SKM-1 treated with dmso at 0.1 percent for 144 hours (cell line): ENCODE measurements at regions not wholly inside any gene's neighbourhood (a gene's known extent, or its start where the extent isn't known, plus 50 kb on each side); places are given as distances from the start of the nearest gene placed in this dataset.

Experiments used
- DNase-seq: peaks from one replicate; lab custom pipeline; 2025; ENCODE audit not compliant: unreplicated experiment; lab: John Stamatoyannopoulos, UW

DNA sequence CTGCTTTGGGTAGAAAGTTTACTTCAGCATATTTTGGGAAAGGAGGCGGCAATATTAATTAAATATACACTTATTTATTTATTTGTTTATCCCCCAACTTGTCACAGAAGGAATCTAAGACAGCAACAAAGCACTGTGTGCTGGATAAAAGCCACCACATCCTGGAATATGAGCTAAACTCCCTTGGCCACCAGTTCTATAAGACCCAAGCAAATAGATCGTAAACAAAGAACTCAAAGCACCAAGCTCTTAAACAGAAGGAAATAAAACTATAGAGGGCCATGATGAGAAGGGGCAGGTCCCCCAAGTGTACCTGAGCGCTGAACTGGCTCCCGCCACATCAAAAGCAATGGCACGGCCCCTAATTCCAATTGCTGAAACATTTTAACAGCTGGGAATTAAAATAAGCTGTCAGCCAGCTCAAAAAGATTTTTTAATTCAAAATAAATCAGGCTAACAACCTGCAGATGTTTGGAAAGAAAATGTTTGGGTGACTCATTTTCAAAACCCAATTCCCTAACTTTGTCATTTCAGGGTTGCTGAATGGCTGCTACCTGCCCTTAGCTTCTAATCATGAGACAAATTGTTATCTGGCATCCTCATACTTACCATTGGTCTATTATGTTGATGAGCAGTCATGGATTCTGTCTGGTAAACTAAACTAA lies 127.1 kb downstream of the SLC30A10 start:
- no peak for DNase-seq

DNA sequence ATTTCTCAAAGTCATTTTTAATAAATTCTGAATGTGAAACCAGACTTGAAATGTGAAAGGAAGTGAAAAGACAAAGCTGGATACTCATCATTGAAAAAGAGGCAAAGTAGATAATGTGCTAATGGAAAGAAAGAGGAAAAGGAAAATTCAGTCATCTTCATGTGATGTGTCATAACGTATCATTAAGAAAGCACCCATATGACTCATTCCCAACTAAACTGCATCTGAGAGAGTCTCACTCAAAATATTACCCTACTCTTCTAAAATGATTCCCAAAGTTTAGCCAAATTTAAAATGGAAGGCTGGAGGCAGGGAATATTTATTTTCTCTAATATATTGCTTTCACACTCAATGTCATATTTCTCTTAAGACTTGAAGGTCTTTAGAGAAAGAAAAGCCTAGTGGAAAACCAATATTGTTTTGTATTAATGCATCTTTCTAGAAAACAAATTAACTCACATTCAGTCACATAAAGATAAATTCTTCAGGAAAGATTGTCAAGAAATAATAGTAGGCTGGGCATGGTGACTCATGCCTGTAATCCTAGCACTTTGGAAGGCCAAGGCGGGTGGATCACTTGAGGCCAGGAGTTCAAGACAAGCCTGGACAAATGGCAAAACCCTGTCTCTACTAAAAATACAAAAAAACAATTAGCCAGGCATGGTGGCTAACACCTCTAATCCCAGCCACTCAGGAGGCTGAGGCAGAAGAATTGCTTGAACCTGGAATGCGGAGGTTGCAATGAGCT lies 129.9 kb downstream of the SLC30A10 start:
- no peak for DNase-seq

DNA sequence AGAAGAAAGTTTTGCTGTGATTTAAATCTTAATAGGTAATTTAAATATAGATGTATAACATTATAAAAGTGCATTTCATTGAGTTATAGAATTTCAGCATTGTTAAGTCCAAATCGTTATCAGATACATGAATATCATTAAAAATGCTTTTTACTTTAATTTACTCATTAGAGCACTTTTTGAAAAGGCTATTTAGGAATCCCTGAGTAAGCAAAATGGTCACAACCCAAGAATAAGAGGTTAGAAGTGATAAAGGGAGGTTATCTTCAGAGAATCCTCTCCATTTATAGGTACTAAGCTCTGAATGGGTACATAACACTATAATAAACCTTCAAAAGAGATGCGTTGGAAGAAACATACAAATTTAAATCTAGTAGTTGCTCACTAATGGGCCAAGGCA lies 130.7 kb downstream of the SLC30A10 start:
- DNase-seq: no peak

DNA sequence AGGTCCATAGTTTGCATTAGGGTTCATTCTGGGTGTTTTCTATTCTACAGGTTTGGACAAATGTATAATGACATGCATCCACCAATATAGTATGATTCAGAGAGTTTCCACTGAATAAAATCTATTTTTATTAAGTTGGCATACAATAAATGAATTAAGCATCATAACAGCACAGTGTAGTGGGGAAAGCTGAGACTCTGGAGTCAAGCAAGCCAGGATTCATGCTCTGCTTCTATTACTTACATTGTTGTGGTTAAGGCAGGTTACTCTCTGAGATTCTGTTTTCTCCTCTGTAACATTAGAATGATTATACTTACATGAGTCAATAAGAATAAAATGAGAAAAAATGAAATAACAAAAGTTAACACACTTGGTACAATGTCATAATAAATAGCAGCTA lies 131.3 kb downstream of the SLC30A10 start:
- DNase-seq: no peak

DNA sequence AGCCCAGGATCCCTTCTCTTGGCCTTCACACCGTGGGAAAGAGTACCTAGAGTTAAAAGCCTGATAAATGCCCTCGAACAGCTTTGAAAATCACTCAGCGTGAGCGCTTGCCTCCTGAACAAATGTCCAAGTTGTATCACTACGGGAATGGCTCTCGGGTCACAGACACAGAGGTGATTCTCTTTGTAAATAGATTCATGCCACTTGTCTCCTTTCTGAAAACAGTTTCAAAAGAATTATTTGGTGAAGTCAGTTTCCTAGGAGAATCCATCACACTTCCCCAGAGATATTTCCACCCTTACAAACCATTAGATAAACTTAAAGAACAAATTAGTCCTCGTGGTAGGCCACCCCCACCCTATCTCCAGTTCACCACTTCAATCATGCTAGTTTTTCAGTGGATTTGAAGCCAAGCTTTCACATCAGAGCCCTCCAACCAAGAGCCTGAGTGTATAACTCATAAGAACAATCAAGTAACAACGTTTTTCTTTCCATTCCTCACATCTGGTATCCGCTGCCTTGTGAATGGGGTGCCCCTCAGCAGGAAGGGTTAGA lies 132.9 kb downstream of the SLC30A10 start:
- no peak for DNase-seq

DNA sequence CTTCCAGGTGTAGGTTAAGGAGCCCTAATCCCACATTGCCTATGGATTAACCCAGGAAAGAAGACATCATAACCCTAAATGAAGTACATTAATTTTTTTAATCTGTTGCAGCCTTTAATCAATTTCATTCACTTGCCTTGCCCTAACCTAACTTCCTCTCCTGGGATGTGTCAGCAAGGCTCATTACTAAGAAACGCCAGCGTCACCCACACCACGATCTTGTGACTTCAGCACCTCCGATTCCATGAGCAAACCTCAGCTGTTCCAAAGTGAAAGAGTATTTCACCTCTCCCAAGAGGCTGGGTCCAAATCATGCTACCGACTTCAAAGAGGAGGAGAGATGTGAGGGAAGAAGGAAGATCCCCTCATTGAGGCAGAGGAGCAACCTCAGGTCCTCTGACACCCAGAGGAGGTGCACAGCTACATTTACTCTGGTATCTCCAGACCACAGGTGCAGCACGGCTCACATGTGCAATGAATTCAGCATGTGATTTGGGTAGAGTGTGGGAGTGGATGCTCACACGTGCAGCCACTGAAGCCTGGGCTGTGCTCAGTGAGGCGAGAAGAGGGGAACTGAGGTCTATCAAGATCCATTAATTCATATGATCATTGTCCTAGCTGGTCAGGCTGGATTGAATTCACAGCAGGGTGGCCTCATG lies 134.1 kb downstream of the SLC30A10 start:
- no peak for DNase-seq

DNA sequence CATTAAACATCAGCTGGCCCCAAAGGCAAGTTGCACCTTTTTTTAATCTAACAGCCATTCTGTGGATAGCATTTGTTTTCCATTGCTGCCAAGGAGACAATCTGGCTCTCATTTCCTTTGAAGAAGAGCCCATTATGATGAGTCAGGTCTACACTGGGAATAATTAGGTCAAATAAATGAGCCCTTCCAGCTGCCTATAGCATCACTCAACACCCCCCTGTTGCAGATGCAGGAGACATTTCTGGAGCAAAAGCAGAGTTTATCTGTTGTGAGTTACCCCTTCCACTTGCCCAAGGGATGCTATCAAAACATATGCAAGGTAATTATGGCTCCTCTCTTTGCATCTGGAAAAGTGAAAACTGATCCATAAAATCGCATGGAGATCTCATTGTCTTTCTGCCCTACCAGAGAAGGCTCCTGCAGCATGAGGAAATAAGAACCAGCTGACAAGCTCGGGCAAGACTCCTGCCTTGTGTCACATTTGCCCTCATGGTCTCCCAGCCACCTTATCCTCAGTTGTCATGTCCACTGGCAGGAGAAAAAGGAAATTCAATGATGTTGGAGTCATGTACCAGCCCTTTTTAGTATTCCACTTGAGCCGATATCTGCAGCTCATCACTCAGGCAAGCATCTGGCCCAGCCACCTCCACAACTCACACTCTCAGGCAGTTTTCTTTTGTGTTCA lies 135.9 kb downstream of the SLC30A10 start:
- DNase-seq: no peak

DNA sequence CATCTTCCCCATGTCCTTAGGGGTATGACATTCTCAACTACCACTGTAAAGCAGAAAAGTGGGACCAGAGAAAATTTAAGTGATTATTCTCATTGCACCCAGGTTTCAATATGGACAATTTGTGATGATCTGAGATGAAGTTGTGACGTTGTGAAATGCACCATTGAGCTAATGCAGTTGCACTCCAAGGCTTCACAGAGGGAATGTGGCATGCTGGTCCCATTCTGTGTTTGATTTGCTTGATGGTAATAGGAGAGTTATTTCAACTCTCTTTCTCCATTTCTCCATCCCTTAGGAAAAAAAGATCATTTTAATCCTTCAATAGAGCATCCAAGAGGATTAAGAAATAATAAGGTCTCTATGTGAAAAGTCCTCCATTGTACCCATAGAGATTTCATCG lies 136.6 kb downstream of the SLC30A10 start:
- DNase-seq: no peak

DNA sequence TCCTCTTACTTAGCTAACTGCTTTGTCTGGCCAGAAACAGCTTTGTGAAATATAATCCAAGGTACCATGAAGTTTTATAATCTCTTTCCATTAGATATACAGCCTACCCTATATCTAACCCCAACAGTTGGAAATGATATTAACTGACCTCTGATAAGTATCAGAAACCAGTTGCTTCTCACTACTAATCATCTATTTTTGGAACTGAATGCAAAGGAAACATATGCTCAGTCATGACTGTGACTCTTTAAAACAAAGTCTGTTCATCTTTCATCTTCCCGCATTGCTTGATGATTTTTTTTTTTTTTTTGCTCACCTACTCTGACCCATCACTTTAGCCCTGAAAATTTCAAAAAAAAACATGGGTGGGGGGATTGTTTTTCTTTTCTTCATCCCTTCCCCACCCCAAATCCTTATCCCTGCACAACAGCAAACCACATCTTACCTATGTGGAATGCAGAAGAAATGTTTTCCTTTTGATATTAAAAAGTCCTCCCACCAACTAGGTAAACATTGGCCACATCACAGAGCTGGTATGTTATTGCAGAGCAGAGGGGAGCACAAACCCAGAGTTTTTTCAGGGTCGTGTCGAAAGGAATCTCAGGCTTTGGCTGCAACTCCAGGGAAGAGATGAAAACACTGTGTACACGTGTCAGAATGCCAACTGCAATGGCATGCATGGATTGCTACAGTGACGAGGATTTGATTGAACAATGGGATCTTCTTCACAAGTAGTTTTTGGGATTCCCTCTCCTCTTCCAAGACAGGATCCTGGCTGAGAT lies 137.3 kb downstream of the SLC30A10 start:
- no peak for DNase-seq

DNA sequence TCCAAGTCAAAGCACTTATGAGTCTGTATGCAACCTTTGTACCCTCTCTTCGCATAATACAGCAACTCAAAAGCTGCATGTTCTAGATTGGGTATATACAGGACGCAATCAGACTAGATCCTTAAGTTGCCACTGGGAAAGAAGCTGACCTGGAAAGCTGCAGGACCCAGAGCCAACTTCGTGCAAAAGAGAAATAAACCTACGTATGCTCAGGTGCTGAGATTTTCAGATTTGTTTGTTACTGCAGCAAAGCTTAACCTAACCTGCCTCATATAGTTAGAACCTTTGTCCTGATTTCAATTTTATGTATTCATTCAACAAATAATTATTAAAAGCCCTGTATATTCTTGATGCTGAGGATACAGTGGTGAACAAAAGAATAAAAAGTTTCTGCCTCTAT lies 139.7 kb downstream of the SLC30A10 start:
- DNase-seq: no peak

DNA sequence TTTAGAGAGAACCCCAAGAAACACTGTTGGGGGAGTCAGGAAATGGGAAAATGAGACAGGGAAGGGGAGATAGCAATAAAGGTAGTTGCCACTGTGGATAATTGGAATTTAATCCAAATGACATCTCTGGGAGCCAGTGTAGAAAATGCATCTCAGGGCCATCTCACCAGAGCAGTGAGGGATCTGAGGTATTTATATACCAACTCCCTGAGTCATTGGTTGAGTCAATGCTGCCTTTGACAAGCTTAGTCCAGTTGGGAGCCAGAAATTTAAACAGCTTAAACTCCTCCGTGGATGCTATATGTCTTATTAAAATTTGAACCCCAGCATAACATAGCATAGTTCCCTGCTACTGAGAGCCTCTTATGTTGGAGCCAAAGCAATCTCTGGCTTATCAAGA lies 140.3 kb downstream of the SLC30A10 start:
- no peak for DNase-seq

DNA sequence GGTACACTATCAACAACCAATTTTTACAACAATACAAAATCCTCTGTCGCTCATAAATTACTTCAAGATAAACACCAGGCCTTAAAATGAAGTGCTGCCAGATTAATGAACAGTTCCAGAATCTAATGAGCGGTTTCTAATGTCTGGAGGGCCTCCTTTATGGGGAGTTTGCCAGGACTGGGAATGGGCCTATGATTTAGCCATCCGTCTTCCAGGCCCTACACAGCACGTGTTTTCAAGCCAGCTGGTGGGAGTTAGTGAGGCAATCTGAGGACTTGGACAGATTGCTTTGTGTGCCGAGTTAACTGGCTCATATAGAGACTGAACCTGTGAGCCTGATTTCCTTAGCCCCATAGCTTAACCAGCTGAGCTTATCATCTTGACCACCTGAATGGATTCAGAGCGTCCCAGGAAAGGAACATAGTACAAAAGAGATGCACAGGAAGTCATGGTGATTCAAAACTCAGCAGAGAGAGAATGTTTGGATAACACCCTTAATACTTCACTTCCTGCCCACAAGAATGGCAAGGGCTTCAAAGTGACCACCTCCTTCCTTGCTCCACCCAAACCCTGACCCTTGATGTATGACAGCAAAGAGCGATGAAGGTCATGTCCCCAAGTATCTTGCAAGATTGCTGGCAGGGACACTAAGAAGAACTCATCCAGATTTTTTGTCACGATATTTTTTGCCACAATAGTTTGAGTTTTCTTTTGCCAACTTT lies 143.5 kb downstream of the SLC30A10 start:
- no peak for DNase-seq

DNA sequence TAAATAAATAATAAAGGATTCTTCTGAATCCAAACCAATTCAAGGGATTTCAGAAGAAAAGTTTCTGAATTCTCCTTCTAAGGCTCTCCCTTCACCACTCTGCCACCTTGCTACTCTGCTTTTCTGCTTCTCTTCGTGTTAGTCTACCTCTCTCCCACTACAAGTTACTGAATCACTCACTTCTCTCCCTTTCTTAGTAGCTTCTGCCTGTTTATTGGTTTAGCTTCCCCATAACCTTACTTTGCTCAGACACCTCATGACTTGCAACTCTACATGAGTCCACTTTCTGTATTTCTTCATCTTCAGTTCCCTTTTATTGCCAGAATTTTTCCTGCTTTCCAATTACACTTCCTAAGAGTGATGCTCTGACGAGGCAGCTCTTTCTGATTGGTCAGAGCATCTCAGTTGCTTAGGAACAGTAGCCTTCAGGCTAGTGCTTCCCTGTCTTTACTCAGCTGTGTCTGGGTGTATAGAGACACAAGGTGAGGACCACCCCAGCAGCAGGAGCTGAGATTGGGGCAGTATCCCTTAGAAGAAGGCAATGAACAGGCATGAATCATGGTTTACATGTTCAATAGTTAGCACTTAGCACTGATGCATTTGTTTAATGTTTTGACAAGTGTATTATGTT lies 144.6 kb downstream of the SLC30A10 start:
- peak; percentile 19 for DNase-seq

DNA sequence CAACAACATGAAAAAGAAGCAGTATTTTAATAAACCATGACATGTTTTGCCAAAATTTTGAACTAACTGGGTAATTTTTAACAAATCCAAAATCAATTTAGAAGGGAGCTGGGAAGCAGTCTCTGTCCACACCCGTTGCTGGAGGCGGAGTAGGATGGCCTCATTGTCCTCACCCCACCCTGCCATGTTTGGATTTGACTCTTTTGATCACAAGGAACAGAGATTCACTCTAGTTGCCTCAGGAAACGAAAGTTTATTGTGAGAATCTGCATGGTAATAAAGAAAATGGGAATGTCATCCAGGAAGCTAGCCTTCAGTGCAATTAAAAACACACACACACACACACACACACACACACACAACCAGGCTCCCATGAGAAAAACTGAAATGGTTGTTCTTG lies 145.4 kb downstream of the SLC30A10 start:
- no peak for DNase-seq

DNA sequence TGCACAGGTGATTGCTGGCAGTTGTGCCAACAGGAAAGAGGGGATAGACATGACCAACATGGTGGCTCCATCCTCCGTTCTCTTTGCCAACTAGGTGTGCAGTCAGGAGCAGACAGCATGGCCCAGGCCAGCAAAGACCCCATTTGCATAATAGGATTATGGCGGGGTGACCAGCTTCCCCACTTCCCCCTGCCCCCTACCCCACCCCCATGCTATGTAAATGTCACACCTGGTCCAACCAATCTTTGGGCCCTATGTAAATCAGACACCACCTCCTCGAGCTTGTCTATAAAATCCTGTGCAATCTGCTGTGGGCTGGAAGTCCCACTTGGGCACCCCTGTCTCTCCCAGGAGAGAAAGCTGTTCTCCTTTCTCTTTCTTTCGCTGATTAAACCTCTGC lies 146.0 kb downstream of the SLC30A10 start:
- no peak for DNase-seq

DNA sequence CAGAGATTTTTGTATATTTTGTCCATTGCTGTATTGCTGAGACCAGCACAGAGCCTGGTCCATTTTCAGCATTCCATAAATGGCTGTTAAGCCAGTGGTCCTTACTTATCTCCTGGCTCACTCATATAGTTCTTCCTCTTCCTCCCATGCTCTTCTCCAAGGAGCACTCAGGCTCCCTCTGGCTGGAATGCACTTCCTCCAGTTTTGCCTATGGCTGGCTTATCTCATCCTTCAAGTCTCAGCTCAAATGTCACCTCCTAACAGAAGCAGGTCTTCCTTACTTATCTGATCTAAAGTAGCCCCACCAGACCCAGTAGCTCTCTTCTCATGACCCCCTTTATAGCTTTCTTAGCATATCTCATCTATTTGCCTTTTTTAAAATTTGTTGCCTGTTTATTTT lies 146.9 kb downstream of the SLC30A10 start:
- no peak for DNase-seq

DNA sequence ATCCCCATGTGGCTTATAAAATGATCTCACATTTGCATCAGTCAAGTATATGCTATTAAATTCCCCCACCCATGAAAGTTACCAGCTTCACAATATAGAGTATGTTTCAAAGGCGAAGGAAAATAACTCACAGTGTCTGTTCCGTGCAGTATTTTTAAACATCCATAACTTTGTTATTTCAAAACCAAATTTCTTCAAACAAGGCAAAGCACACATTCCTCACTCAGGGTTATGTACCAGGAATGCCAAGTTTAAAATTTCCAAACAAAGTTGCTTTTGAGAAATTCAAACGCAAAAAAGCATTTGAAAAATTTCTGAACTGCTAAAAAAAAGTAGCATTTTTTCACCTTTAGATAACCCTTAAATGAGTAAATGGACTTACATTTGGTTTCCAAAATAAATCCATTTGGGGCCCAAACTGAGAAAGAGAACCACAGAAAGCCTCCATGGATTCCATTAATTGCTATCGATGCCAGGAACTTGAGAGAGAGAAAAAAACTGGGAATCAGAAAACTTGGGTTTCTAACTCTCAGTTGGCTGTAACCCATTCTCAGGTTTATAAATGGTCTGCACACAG lies 149.5 kb downstream of the SLC30A10 start:
- DNase-seq: no peak

DNA sequence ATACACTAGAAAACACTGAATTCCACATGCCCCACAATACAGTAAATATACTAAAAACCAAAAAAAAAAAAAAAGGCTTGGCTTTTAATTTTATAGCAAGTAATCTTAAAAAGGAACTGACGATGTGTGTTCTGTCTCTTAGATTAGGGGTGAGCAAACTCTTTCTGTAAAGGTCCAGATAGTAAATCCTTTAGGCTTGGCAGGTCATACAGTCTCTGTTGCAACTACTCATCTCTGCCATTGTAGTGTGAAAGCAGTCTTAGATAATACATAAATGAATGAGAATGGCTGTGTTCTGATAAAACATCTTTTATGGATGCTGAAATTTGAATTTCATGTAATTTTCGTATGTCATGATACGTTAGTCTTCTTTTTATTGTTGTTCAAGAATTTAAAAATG lies 150.2 kb downstream of the SLC30A10 start:
- no peak for DNase-seq

DNA sequence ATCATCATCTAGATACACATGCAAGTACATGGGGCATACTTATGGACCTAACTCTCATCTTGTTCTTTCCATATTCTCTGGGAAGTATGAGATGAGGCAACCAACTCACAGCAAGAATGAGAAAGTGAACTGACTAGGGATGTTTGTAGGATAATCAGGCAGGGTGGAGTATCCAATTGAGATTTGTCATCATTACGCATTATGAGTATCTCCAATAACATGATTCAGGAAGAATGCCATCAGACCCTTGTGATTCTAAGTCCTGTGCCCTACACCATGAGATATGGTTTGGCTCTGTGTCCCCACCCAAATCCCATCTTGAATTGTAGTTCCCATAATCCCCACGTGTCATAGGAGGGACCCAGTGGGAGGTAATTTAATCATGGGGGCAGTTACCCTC lies 154.0 kb downstream of the SLC30A10 start:
- DNase-seq: no peak
